H1 (cell line): ENCODE measurements at regions not wholly inside any gene's neighbourhood (a gene's known extent, or its start where the extent isn't known, plus 50 kb on each side); places are given as distances from the start of the nearest gene placed in this dataset.

ENCODE experiments used
- CTCF ChIA-PET: fragments of 300-600 bp; sonication (Branson Sonifier 250); formaldehyde crosslinking; loops from one replicate; lab custom pipeline; 2021; ENCODE audit not compliant: partially characterized antibody; lab: Charles Lee
- POLR2A ChIA-PET: fragments of 300-600 bp; sonication (Branson Sonifier 250); formaldehyde crosslinking; loops from one replicate; lab custom pipeline; 2021; ENCODE audit warnings: inconsistent platforms; ENCODE audit not compliant: partially characterized antibody; lab: Charles Lee
- DNase-seq, 2 experiments: peaks; one replicate each; pipeline versions ENCODE4 v3.0.0 to v3.0.0-alpha.2; 2010 to 2022; ENCODE audit warnings: low spot score in 2 of 2, low read depth in 1 of 2, mixed read lengths in 1 of 2
- FAIRE-seq: peaks from 2 replicates; lab custom pipeline; 2011; peaks lifted over from hg19 to GRCh38; lab: Jason Lieb, UNC
- H2AFZ ChIP-seq: 2 replicates; pipeline ENCODE4 v1.8.1; 2012; ENCODE audit warnings: low read length, inconsistent platforms
- H2AK5ac ChIP-seq: 2 replicates; pipeline ENCODE4 v1.6.1; 2013; ENCODE audit warnings: low read depth, low read length
- H2BK120ac ChIP-seq: replicated peaks from 2 replicates; pipeline ENCODE3; 2013; ENCODE audit warnings: low read depth, low read length, inconsistent platforms
- H2BK12ac ChIP-seq: 2 replicates; pipeline ENCODE4 v1.6.1; 2013; ENCODE audit warnings: low read depth, low read length
- H2BK15ac ChIP-seq: 2 replicates; pipeline ENCODE4 v1.6.1; 2013; ENCODE audit warnings: low read length
- H2BK20ac ChIP-seq: 2 replicates; pipeline ENCODE4 v1.6.1; 2013; ENCODE audit warnings: low read length
- H2BK5ac ChIP-seq: 2 replicates; pipeline ENCODE4 v1.6.1; 2013; ENCODE audit warnings: low read depth, low read length
- H3K14ac ChIP-seq: 2 replicates; pipeline ENCODE4 v1.6.1; 2013; ENCODE audit warnings: inconsistent platforms; ENCODE audit not compliant: insufficient read length
- H3K18ac ChIP-seq: 2 replicates; pipeline ENCODE4 v1.6.1; 2013; ENCODE audit warnings: low read length; ENCODE audit errors: extremely low read depth
- H3K23ac ChIP-seq: 2 replicates; pipeline ENCODE4 v1.6.1; 2013; ENCODE audit warnings: inconsistent platforms; ENCODE audit not compliant: insufficient read length
- H3K23me2 ChIP-seq: 2 replicates; pipeline ENCODE4 v1.6.1; 2013; ENCODE audit warnings: low read depth, low read length
- H3K27ac ChIP-seq: 2 replicates; pipeline ENCODE4 v1.6.1; 2011; ENCODE audit warnings: low read depth, low read length, inconsistent platforms
- H3K27me3 ChIP-seq, 4 experiments: replicated peaks in 1 of 4; 1 replicate in 1 of 4; 2 replicates in 3 of 4; pipeline versions ENCODE4 v1.6.1 to v1.8.1; 2011 to 2013; ENCODE audit warnings: low read length in 3 of 4, mild to moderate bottlenecking in 3 of 4, inconsistent platforms in 2 of 4, mixed read lengths in 2 of 4, moderate library complexity in 1 of 4; ENCODE audit not compliant: control insufficient read depth in 3 of 4, insufficient read depth in 3 of 4; ENCODE audit errors: extremely low read depth in 1 of 4
- H3K36me3 ChIP-seq, 4 experiments: 2 replicates each; pipeline versions ENCODE4 v1.6.1 to v1.8.1; 2011 to 2013; ENCODE audit warnings: mild to moderate bottlenecking in 4 of 4, low read length in 3 of 4, moderate library complexity in 2 of 4, control low read depth in 1 of 4, inconsistent platforms in 1 of 4; ENCODE audit not compliant: insufficient read depth in 4 of 4, control insufficient read depth in 2 of 4
- H3K4ac ChIP-seq: replicated peaks from 2 replicates; pipeline ENCODE3; 2013; ENCODE audit warnings: low read length, low read depth, mixed read lengths, inconsistent platforms; ENCODE audit not compliant: insufficient read length
- H3K4me1 ChIP-seq, 4 experiments: replicated peaks in 1 of 4; 1 replicate in 1 of 4; 2 replicates in 3 of 4; pipeline versions ENCODE4 v1.6.1 to v1.8.1; 2011 to 2013; ENCODE audit warnings: low read length in 3 of 4, inconsistent platforms in 2 of 4, mixed read lengths in 1 of 4; ENCODE audit not compliant: insufficient read depth in 4 of 4, control insufficient read depth in 3 of 4
- H3K4me2 ChIP-seq, 2 experiments: 2 replicates each; pipeline versions ENCODE4 v1.6.1 to v1.8.1; 2011 to 2013; ENCODE audit warnings: low read depth in 2 of 2, low read length in 2 of 2, control low read depth in 1 of 2, inconsistent platforms in 1 of 2, mild to moderate bottlenecking in 1 of 2; ENCODE audit not compliant: insufficient read depth in 1 of 2
- H3K4me3 ChIP-seq, 4 experiments: fragments of 200-600, 300-600 bp in 1 of 4; sonication (generic), shearing (Covaris generic), sonication (Bioruptor Twin) in 1 of 4; 2 replicates each; pipeline versions ENCODE4 v1.5.1 to v1.8.1; 2011 to 2016; ENCODE audit warnings: low read length in 4 of 4, low read depth in 3 of 4, control low read depth in 2 of 4, inconsistent platforms in 2 of 4, mild to moderate bottlenecking in 2 of 4, mixed read lengths in 1 of 4, moderate library complexity in 1 of 4; ENCODE audit not compliant: insufficient read depth in 2 of 4; ENCODE audit errors: extremely low read depth in 1 of 4
- H3K56ac ChIP-seq: replicated peaks from 2 replicates; pipeline ENCODE3; 2013; ENCODE audit warnings: low read depth, mild to moderate bottlenecking, mixed read lengths, low read length, inconsistent platforms; ENCODE audit not compliant: insufficient read length
- H3K79me1 ChIP-seq: 2 replicates; pipeline ENCODE4 v1.6.1; 2013; ENCODE audit warnings: low read depth, low read length, control low read depth
- H3K79me2 ChIP-seq, 2 experiments: 2 replicates each; pipeline versions ENCODE4 v1.6.1 to v1.8.1; 2012 to 2013; ENCODE audit warnings: low read length in 2 of 2, mild to moderate bottlenecking in 2 of 2, inconsistent platforms in 1 of 2; ENCODE audit not compliant: insufficient read depth in 2 of 2, control insufficient read depth in 1 of 2
- H3K9ac ChIP-seq, 4 experiments: replicated peaks in 1 of 4; 1 replicate in 1 of 4; 2 replicates in 3 of 4; pipeline versions ENCODE4 v1.6.1 to v1.8.1; 2011 to 2013; ENCODE audit warnings: low read depth in 3 of 4, low read length in 3 of 4, control low read depth in 2 of 4, mild to moderate bottlenecking in 2 of 4, moderate library complexity in 2 of 4, inconsistent platforms in 1 of 4; ENCODE audit errors: extremely low read depth in 1 of 4
- H3K9me3 ChIP-seq, 2 experiments: 2 replicates each; pipeline versions ENCODE4 v1.6.1 to v1.8.1; 2012 to 2013; ENCODE audit warnings: mild to moderate bottlenecking in 2 of 2, moderate library complexity in 2 of 2, control low read depth in 1 of 2, inconsistent platforms in 1 of 2, low read depth in 1 of 2, low read length in 1 of 2, mixed read lengths in 1 of 2; ENCODE audit not compliant: insufficient read depth in 2 of 2
- H4K20me1 ChIP-seq, 2 experiments: replicated peaks in 1 of 2; 2 replicates each; pipeline versions ENCODE3 to v1.8.1; 2011 to 2013; ENCODE audit warnings: inconsistent platforms in 2 of 2, low read length in 2 of 2, mild to moderate bottlenecking in 1 of 2; ENCODE audit not compliant: insufficient read depth in 2 of 2, control insufficient read depth in 1 of 2
- H4K5ac ChIP-seq: 2 replicates; pipeline ENCODE4 v1.6.1; 2013; ENCODE audit warnings: low read length, low read depth, mixed read lengths, inconsistent platforms; ENCODE audit not compliant: insufficient read length
- H4K8ac ChIP-seq: 2 replicates; pipeline ENCODE4 v1.8.0; 2013; ENCODE audit warnings: mild to moderate bottlenecking, moderate library complexity, low read length, inconsistent platforms; ENCODE audit not compliant: insufficient read depth; ENCODE audit errors: extremely low read depth
- H4K91ac ChIP-seq: replicated peaks from 2 replicates; pipeline ENCODE3; 2013; ENCODE audit warnings: low read length, mixed read lengths, inconsistent platforms; ENCODE audit not compliant: insufficient read length
- CBX5 ChIP-seq: fragments of 300-800, 300-1000 bp; sonication (generic); IDR thresholded peaks from 2 replicates; pipeline ENCODE4 v1.7.1; 2016; ENCODE audit warnings: antibody characterized with exemption, low read length, low read depth
- CREB1 ChIP-seq: IDR thresholded peaks from 2 replicates; pipeline ENCODE4 v1.6.1; 2012; ENCODE audit warnings: inconsistent platforms
- GABPA ChIP-seq: IDR thresholded peaks from 2 replicates; pipeline ENCODE4 v1.6.1; 2011; ENCODE audit warnings: mild to moderate bottlenecking, low read length, moderate library complexity, borderline replicate concordance; ENCODE audit not compliant: insufficient read depth
- POLR2A ChIP-seq, 2 experiments: IDR thresholded peaks; 1 replicate in 1 of 2; 2 replicates in 1 of 2; pipeline ENCODE4 v1.6.1; 2011; ENCODE audit warnings: low read depth in 2 of 2, low read length in 2 of 2, mild to moderate bottlenecking in 2 of 2; ENCODE audit errors: control extremely low read depth in 1 of 2
- POLR2AphosphoS5 ChIP-seq: IDR thresholded peaks from 2 replicates; pipeline ENCODE4 v1.6.1; 2011; ENCODE audit warnings: low read depth, low read length
- RAD21 ChIP-seq, 2 experiments: IDR thresholded peaks in 1 of 2; conservative IDR thresholded peaks in 1 of 2; 2 replicates each; pipeline ENCODE4 v1.6.1; 2011; ENCODE audit warnings: low read depth in 2 of 2, low read length in 2 of 2, improper control_type of control experiment in 1 of 2, inconsistent platforms in 1 of 2, mild to moderate bottlenecking in 1 of 2, moderate library complexity in 1 of 2
- RNF2 ChIP-seq: fragments of 200-900, 300-1000 bp; sonication (generic); IDR thresholded peaks from 2 replicates; pipeline ENCODE4 v1.7.1; 2016; ENCODE audit warnings: borderline replicate concordance, low read depth, mild to moderate bottlenecking, antibody characterized with exemption, low read length; ENCODE audit not compliant: poor library complexity, severe bottlenecking; ENCODE audit errors: missing control alignments
- SIRT6 ChIP-seq: IDR thresholded peaks from one replicate; pipeline ENCODE4 v1.7.1; 2012; ENCODE audit warnings: low read length, inconsistent platforms
- SIX5 ChIP-seq: IDR thresholded peaks from 2 replicates; pipeline ENCODE4 v1.6.1; 2011; ENCODE audit warnings: mild to moderate bottlenecking, low read depth, low read length
- SRF ChIP-seq: IDR thresholded peaks from 2 replicates; pipeline ENCODE4 v1.6.1; 2011; ENCODE audit warnings: mild to moderate bottlenecking, low read depth, low read length, moderate library complexity
- TAF1 ChIP-seq: IDR thresholded peaks from 2 replicates; pipeline ENCODE4 v1.6.1; 2011; ENCODE audit warnings: mild to moderate bottlenecking, low read depth, low read length
- TBP ChIP-seq: IDR thresholded peaks from 2 replicates; pipeline ENCODE4 v1.6.1; 2011; ENCODE audit warnings: low read depth, low read length, improper control_type of control experiment
- WGBS, 2 experiments: shearing (Covaris generic) in 1 of 2; methylation state at CpG; one replicate each; pipeline versions ENCODE4 v1.1.6 to v1.1.7; 2013 to 2015; ENCODE audit warnings: low lambda C conversion rate in 2 of 2, mixed read lengths in 2 of 2, inconsistent platforms in 1 of 2, low coverage in 1 of 2, missing lambda C conversion rate in 1 of 2; ENCODE audit not compliant: insufficient replicate concordance in 2 of 2, insufficient coverage in 1 of 2, insufficient read length in 1 of 2; ENCODE audit errors: extremely low coverage in 1 of 2, missing lambda C conversion rate in 1 of 2; 5-methylcytosine and 5-hydroxymethylcytosine counted together
- TF ChIP-seq, protein P1 (sequence below): IDR thresholded peaks from 2 replicates; pipeline ENCODE4 v1.6.1; 2012; ENCODE audit warnings: low read length, inconsistent platforms
- TF ChIP-seq, protein P2 (sequence below): IDR thresholded peaks from 2 replicates; pipeline ENCODE4 v1.6.1; 2012; ENCODE audit warnings: inconsistent platforms

DNA sequence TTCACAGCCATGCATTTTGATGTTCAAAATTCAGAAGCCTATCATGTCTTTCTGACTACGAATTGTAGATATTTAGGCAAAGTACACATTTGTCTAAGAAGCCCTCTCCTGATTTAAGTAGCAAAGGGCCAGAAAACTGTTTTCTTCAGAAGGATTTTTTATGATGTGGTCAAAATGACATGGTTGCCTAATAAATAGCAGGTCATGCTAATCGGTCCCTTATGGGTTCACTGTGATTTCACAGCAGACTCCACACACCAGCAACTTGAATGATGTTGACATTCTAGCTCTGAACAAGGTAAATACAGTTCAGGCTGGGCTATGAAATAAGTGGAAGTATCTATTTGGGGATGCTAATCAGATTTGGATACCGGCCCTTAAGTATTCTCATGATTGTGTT is 178.7 kb upstream of the DPYD start:
- FAIRE-seq, result no peak
- Histone ChIP-seq H3K4me1 (no peaks in the 10 kb centered on the region; a peak in 1 of 7 replicates), H2BK120ac (no peak overlapping the region), H3K79me1 (no peaks in the 10 kb centered on the region), H3K56ac (no peak overlapping the region), H2BK20ac (no peak overlapping the region), H3K14ac (no peak overlapping the region), H3K27me3 (no peaks in the 10 kb centered on the region), H3K23me2 (no peaks in the 10 kb centered on the region), H3K36me3 (no peaks in the 10 kb centered on the region), H3K27ac (no peak overlapping the region), H3K4me2 (no peak overlapping the region), H2AFZ (no peak overlapping the region), H4K5ac (no peak overlapping the region), H3K4ac (no peak overlapping the region), H4K20me1 (no peaks in the 10 kb centered on the region), H2BK5ac (no peak overlapping the region), H3K4me3 (no peak overlapping the region), H4K8ac (no peak overlapping the region), H3K23ac (no peak overlapping the region), H2AK5ac (no peak overlapping the region), H4K91ac (no peak overlapping the region), H3K79me2 (no peaks in the 10 kb centered on the region), H3K18ac (no peak overlapping the region), H2BK15ac (no peak overlapping the region), H3K9ac (no peak overlapping the region), H3K9me3 (no peaks in the 10 kb centered on the region), H2BK12ac (no peak overlapping the region)
- 97% methylated on average over 3 of the region's 3 CpGs; no CpG with 5 or more reads in 1 of the 2 experiments for WGBS, 2 experiments
- ChIA-PET POLR2A (no interaction called here), CTCF (no interaction called here)
- DNase-seq, result no peak
- TF ChIP-seq RNF2 (no peak), SIRT6 (no peak), CBX5 (no peak), SIX5 (no peak), CREB1 (no peak), POLR2AphosphoS5 (no peak), SRF (no peak), POLR2A (IDR thresholded peaks at IDR 0.05; ENCODE audit: control extremely low read depth in 1 of 2, low read depth in 2 of 2, low read length in 2 of 2) (no peak), TBP (no peak), GABPA (no peak), TAF1 (no peak), RAD21 (IDR thresholded peaks at IDR 0.05 in 1 of 2, conservative IDR thresholded peaks at IDR 0.05 in 1 of 2; ENCODE audit: low read depth in 2 of 2, low read length in 2 of 2) (no peak)
- TF ChIP-seq, protein P1, sequence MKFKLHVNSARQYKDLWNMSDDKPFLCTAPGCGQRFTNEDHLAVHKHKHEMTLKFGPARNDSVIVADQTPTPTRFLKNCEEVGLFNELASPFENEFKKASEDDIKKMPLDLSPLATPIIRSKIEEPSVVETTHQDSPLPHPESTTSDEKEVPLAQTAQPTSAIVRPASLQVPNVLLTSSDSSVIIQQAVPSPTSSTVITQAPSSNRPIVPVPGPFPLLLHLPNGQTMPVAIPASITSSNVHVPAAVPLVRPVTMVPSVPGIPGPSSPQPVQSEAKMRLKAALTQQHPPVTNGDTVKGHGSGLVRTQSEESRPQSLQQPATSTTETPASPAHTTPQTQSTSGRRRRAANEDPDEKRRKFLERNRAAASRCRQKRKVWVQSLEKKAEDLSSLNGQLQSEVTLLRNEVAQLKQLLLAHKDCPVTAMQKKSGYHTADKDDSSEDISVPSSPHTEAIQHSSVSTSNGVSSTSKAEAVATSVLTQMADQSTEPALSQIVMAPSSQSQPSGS, result no peak
- TF ChIP-seq, protein P2, sequence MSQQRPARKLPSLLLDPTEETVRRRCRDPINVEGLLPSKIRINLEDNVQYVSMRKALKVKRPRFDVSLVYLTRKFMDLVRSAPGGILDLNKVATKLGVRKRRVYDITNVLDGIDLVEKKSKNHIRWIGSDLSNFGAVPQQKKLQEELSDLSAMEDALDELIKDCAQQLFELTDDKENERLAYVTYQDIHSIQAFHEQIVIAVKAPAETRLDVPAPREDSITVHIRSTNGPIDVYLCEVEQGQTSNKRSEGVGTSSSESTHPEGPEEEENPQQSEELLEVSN, result no peak
